Islet precursor cell (in vitro differentiated cells): ENCODE measurements at regions not wholly inside any gene's neighbourhood (a gene's known extent, or its start where the extent isn't known, plus 50 kb on each side); places are given as distances from the start of the nearest gene placed in this dataset.

Experiments used
- DNase-seq: peaks from one replicate; pipeline ENCODE4 v3.0.0-alpha.2; 2018

DNA sequence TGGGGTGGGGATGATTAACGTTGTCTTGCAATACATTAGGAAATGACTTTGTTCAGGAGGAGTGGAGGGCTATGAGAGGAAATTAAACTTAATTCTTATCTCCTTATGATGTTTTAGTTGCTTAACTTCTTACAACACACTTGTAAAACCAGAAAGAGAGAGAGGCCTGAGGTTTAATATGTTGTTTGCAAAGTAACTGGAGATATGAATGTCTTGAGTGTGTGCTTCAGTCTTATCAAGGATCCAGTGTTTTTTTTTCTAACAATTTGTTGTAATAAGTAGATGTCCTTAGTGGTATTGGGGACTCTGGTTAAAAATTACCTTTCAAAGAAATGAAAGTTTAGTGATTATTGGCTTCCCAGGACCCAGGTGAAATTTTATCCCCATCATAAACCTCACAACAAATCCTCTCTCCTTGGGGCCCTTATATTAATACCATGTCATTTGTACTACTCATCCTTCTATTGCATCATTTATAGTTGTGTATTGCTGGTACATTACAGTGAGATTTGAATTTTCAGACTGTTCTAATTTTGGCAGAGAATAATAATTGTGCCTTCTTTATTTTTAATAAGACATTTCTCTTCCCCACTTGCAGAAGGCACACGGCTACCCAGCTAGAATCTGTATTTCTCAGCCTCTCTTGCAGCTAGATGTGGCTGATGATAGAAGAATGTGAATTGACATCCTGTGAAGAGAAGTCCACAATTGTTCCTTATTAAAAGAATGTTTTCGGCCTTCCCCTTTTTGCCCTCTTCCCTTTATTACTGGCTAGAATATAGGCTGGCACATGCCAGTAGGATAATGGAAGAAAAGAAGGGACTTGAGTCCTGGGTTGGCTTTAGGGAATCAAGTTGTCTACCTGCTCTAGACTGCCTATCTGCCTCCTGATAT, 91.9 kb upstream of the CXCR4 start:
- DNase-seq: no peak

GRCh38 chr2:136208682-136209420, 90.9 kb upstream of the CXCR4 start:
- DNase-seq: no peak

GRCh38 chr2:136207665-136208064, 89.7 kb upstream of the CXCR4 start:
- DNase-seq: no peak

GRCh38 chr2:136207030-136207623, 89.2 kb upstream of the CXCR4 start:
- DNase-seq: no peak

GRCh38 chr2:136206613-136207012, 88.7 kb upstream of the CXCR4 start:
- DNase-seq: no peak

- DNase-seq: no peak
Measured at GRCh38 chr2:136205615-136206014, 87.7 kb upstream of the CXCR4 start.

DNA sequence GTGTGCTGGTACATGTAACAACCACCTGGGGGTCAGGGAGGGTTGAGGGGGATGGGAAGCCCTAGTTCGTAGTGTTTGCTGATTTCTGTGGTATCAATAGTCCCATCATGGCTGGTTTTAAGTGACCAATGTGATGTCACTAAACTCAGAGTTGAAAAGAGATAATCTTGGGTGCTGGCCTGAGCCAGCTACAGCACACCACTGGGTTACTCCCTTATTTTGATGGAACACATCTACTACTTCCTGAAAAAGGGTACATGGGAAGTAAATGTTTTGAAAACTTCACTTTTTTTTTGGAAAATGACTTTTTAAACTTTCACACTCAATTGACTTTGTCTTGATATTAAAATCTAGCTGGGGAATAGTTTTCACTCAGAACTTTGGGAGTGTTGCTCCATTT, 87.0 kb upstream of the CXCR4 start:
- no peak for DNase-seq

DNA sequence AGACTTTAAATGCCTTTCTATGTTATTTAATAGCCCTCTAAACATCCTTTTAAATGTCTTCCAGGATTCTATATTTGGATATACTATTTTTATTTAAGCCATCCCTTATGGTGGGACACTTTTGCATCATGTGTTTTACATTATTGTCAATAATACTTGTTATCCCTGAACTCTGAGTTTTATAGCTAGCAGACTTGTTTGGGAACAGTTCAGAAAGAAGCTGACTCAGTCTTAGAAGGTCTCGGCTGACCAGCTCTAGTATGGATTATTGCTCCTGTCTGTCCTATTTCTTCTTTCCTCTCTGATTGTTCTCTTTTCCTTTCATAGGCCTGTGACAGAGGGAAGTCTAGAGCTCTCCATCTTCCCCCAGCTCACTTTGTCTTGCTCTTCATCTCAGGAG, 77.3 kb upstream of the CXCR4 start:
- DNase-seq: no peak

DNA sequence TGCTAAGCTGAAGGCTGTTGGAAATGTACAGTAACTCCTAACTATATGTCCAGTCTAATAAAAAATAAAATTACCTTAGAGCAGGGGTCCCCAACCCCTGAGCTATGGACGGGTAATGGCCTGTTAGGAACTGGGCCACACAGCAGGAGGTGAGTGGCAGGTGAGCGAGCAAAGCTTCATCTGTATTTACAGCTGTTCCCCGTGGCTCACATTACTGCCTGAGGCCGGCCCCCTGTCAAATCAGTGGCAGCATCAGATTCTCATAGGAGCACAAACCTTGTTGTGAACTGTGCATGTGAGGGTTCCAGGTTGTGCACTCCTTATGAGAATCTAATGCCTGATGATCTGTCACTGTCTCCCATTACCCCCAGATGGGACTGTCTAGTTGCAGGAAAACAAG, 73.1 kb upstream of the CXCR4 start:
- DNase-seq: no peak

GRCh38 chr2:136189221-136189782, 71.4 kb upstream of the CXCR4 start:
- DNase-seq: no peak

DNA sequence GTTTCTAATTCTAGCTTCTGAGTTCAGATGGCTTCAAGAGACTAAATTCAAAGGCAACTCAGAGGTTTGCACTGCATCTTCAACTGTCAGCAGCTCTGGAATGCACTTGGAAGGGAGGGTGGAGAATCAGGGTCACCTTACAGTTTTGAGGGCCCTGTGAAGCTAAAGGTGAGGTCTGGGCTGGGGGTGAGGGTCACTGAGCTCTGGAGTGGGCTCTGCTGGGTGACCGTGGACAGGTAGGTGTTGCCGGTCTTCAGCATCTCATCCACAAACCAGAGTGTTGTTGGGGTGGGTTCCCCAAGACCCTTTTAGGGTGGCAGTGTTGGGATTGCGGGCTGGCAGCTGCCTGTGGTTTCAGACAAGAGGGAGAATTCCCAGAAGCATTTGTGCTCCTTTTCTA, 70.1 kb upstream of the CXCR4 start:
- no peak for DNase-seq

DNA sequence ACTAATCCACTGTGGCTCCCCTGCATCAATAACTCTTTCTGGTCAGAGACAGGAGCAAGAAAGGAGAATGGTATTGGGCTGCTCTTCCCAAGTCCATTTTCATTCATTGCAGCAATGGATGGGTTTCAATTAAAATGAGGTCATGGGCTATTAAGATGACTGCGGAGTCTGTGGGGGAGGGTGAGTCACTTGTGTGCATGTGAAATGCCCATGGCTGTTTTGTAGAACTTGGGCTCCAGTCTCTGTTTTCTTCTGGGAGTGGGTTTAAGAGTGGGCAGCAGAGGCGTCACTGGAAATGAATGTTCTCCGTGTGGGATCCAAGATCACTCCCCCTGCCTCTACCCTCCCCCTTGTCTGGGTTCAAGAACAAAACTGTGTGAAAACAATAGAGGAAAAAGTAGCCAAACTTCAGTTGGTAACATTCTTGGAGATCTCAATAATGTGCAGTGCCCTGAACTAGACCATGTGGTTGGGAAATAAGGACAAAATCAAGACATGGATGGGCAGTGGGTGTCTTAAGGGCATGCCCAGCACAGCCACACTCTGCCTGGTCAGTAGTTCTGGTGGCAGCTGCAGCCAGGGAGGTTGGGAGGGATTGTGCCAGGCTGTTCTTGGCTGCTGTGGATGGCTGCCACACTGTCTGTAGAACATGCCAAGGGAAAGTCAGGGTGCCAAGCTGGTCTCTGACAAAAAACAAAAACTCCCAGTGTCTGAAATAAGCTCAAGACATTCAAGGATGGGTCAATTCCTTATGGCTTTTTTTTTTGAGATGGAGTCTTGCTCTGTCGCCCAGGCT, 68.2 kb upstream of the CXCR4 start:
- DNase-seq: no peak

- no peak for DNase-seq
Measured at GRCh38 chr2:136183097-136183496, 65.1 kb upstream of the CXCR4 start.

GRCh38 chr2:136182315-136182714, 64.4 kb upstream of the CXCR4 start:
- no peak for DNase-seq

GRCh38 chr2:136179602-136179975, 61.6 kb upstream of the CXCR4 start:
- DNase-seq: no peak

GRCh38 chr2:136178941-136179601, 61.1 kb upstream of the CXCR4 start:
- no peak for DNase-seq

DNA sequence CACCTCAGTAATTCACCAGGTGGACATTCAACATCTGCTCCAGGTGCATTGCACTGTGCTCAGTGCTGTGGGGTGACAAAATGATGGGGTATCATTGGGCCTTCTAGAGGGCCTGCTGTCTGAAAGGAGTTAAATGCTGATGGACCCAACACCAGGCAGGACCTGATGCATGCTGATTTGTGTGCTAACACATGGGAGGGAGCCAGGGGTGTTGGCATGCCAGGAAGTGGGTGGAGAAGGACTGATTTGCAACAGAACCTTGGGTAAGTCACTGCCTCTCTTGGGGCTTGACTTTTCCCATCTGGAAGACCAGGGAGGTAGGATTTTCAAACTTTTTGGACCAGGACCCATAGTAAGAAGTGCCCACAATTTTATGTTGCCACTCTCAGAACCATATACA, 57.9 kb upstream of the CXCR4 start:
- no peak for DNase-seq

DNA sequence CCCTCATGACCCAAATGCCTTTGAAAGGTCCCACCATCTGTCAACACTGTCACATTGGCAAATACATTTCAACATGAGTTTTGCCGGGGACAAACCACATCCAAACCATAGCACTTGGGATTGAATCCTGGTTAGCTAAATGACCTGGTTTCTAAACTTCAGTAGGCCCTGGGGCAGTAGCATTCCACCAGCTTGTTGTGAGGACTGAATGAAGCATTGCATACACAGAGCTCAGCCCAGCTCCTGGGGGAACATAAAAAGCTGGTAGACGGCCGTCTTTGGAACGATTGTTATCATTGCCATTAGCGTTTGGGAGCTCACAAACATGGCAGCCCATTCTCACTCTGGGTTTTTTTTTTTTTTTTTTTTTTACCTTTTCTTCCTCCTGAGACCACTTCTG, 57.5 kb upstream of the CXCR4 start:
- DNase-seq: peak; percentile 63

GRCh38 chr2:136173126-136173525, 55.2 kb upstream of the CXCR4 start:
- DNase-seq: no peak

GRCh38 chr2:136171223-136171622, 53.3 kb upstream of the CXCR4 start:
- DNase-seq: no peak

- peak; percentile 54 for DNase-seq
Measured at GRCh38 chr2:136168720-136169119, 50.8 kb upstream of the CXCR4 start.
